Cerebellar cortex (tissue), 1 donor: ENCODE measurements at regions not wholly inside any gene's neighbourhood (a gene's known extent, or its start where the extent isn't known, plus 50 kb on each side); places are given as distances from the start of the nearest gene placed in this dataset.
"Not testable (repeated sequence)": the region's sequence is repeated elsewhere in the genome, so short reads cannot be mapped to it uniquely, and the experiment has no call there.

Experiments used
- DNase-seq: peaks from one replicate; pipeline ENCODE4 v3.0.0-alpha.2; 2015; ENCODE audit warnings: low spot score

GRCh38 chr2:212777020-212777491, 238.5 kb upstream of the ERBB4 start:
- peak; percentile 21 for DNase-seq

- DNase-seq: no peak
Measured at GRCh38 chr2:212773808-212774339, 235.3 kb upstream of the ERBB4 start.

- DNase-seq: no peak
Measured at GRCh38 chr2:212770240-212770639, 231.6 kb upstream of the ERBB4 start.

GRCh38 chr2:212766921-212767320, 228.3 kb upstream of the ERBB4 start:
- no peak for DNase-seq

GRCh38 chr2:212752730-212753351, 214.2 kb upstream of the ERBB4 start:
- no peak for DNase-seq

GRCh38 chr2:212745359-212745758, 206.8 kb upstream of the ERBB4 start:
- no peak for DNase-seq

GRCh38 chr2:212737392-212738172, 199.0 kb upstream of the ERBB4 start:
- no peak for DNase-seq

GRCh38 chr2:212736385-212736726, 197.8 kb upstream of the ERBB4 start:
- DNase-seq: no peak

GRCh38 chr2:212733273-212733672, 194.7 kb upstream of the ERBB4 start:
- DNase-seq: no peak

GRCh38 chr2:212732860-212733259, 194.3 kb upstream of the ERBB4 start:
- no peak for DNase-seq

- DNase-seq: no peak
Measured at GRCh38 chr2:212730994-212731393, 192.4 kb upstream of the ERBB4 start.

GRCh38 chr2:212728717-212729116, 190.1 kb upstream of the ERBB4 start:
- DNase-seq: no peak

- DNase-seq: no peak
Measured at GRCh38 chr2:212727751-212728150, 189.1 kb upstream of the ERBB4 start.

- DNase-seq: no peak
Measured at GRCh38 chr2:212726403-212726802, 187.8 kb upstream of the ERBB4 start.

- DNase-seq: no peak
Measured at GRCh38 chr2:212725180-212725579, 186.6 kb upstream of the ERBB4 start.

- no peak for DNase-seq
Measured at GRCh38 chr2:212723226-212723625, 184.6 kb upstream of the ERBB4 start.

- DNase-seq: no peak
Measured at GRCh38 chr2:212722046-212722445, 183.4 kb upstream of the ERBB4 start.

- DNase-seq: no peak
Measured at GRCh38 chr2:212721026-212721451, 182.4 kb upstream of the ERBB4 start.

GRCh38 chr2:212715411-212715810, 176.8 kb upstream of the ERBB4 start:
- not testable (repeated sequence) for DNase-seq

- DNase-seq: no peak
Measured at GRCh38 chr2:212713681-212714080, 175.1 kb upstream of the ERBB4 start.

GRCh38 chr2:212712991-212713390, 174.4 kb upstream of the ERBB4 start:
- DNase-seq: no peak

- no peak for DNase-seq
Measured at GRCh38 chr2:212712466-212712865, 173.9 kb upstream of the ERBB4 start.

- no peak for DNase-seq
Measured at GRCh38 chr2:212711856-212712255, 173.3 kb upstream of the ERBB4 start.
